IMR-90 (cell line): ENCODE measurements at regions not wholly inside any gene's neighbourhood (a gene's known extent, or its start where the extent isn't known, plus 50 kb on each side); places are given as distances from the start of the nearest gene placed in this dataset.

Experiments
- TF ChIP-seq, protein P1 (sequence below): fragments of 150-350 bp; IDR thresholded peaks from 2 replicates; pipeline ENCODE4 v1.6.1; 2017; ENCODE audit warnings: mild to moderate bottlenecking, antibody characterized with exemption, low read length, low read depth
- TF ChIP-seq, protein P2 (sequence below): conservative IDR thresholded peaks from 2 replicates; pipeline ENCODE4 v1.5.1; 2012; ENCODE audit warnings: mild to moderate bottlenecking, low read depth, low read length, improper control_type of control experiment

DNA sequence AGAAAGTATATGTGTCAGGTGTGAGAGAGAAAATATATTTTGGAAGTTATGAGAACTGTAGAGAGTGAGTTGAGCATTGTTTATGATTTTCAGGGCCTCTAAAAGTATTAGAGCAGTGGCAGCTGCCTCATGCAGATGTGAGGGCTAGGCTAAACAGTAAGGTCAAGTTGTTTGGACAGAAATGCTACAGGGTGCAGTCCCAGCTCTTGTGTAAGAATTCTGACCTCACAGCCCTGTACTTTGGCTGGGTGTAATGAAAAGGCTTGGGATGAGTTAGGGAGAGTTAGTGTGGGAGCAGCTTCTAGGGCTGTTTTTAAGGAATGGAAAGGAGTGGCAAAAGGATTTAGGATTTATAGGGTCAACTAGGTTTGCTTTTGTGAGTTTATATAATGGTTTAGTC, 764.8 kb upstream of the ADGRB3 start:
- TF ChIP-seq, protein P1, sequence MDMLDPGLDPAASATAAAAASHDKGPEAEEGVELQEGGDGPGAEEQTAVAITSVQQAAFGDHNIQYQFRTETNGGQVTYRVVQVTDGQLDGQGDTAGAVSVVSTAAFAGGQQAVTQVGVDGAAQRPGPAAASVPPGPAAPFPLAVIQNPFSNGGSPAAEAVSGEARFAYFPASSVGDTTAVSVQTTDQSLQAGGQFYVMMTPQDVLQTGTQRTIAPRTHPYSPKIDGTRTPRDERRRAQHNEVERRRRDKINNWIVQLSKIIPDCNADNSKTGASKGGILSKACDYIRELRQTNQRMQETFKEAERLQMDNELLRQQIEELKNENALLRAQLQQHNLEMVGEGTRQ = no peak
- TF ChIP-seq, protein P2, sequence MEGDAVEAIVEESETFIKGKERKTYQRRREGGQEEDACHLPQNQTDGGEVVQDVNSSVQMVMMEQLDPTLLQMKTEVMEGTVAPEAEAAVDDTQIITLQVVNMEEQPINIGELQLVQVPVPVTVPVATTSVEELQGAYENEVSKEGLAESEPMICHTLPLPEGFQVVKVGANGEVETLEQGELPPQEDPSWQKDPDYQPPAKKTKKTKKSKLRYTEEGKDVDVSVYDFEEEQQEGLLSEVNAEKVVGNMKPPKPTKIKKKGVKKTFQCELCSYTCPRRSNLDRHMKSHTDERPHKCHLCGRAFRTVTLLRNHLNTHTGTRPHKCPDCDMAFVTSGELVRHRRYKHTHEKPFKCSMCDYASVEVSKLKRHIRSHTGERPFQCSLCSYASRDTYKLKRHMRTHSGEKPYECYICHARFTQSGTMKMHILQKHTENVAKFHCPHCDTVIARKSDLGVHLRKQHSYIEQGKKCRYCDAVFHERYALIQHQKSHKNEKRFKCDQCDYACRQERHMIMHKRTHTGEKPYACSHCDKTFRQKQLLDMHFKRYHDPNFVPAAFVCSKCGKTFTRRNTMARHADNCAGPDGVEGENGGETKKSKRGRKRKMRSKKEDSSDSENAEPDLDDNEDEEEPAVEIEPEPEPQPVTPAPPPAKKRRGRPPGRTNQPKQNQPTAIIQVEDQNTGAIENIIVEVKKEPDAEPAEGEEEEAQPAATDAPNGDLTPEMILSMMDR = no peak
